Esophagus muscularis mucosa (tissue), 4 donors: ENCODE measurements at regions not wholly inside any gene's neighbourhood (a gene's known extent, or its start where the extent isn't known, plus 50 kb on each side); places are given as distances from the start of the nearest gene placed in this dataset.

Experiments used
- DNase-seq: peaks from one replicate; pipeline ENCODE4 v3.0.0-alpha.2; 2017; ENCODE audit errors: extremely low spot score
- H3K27ac ChIP-seq, 4 donors: fragments of 200-600 bp; sonication (generic); replicated peaks in 1 of 4; 1 replicate in 3 of 4; 2 replicates in 1 of 4; pipeline ENCODE4 v1.5.1; 2016 to 2019; ENCODE audit warnings: mild to moderate bottlenecking in 1 of 4
- H3K27me3 ChIP-seq, 4 donors: fragments of 200-600 bp; sonication (generic); one replicate each; pipeline versions ENCODE4 v1.5.1 to v1.6.0; 2016 to 2019
- H3K36me3 ChIP-seq, 4 donors: fragments of 200-600 bp; sonication (generic); one replicate each; pipeline ENCODE4 v1.5.1; 2016 to 2019
- H3K4me1 ChIP-seq, 4 donors: fragments of 200-600 bp; sonication (generic); one replicate each; pipeline ENCODE4 v1.5.1; 2016 to 2019
- H3K4me3 ChIP-seq, 4 donors: fragments of 200-600 bp; sonication (generic); 1 replicate in 2 of 4; 2 replicates in 2 of 4; pipeline ENCODE4 v1.5.1; 2016 to 2019; ENCODE audit warnings: mild to moderate bottlenecking in 4 of 4, moderate library complexity in 1 of 4
- H3K9me3 ChIP-seq, 4 donors: fragments of 200-600 bp; sonication (generic); 1 replicate in 3 of 4; 2 replicates in 1 of 4; pipeline ENCODE4 v1.5.1; 2016 to 2019
- CTCF ChIP-seq, 3 experiments: fragments of 200-600 bp in 2 of 3; fragments of 450-650 bp in 1 of 3; sonication (generic) in 2 of 3; IDR thresholded peaks; one replicate each; pipeline ENCODE4 v1.5.1; 2017 to 2019; ENCODE audit warnings: antibody characterized with exemption in 3 of 3, mild to moderate bottlenecking in 2 of 3, moderate library complexity in 1 of 3
- EP300 ChIP-seq: sonication (generic); formaldehyde crosslinking; IDR thresholded peaks from one replicate; pipeline ENCODE4 v1.6.1; 2017; ENCODE audit warnings: antibody characterized with exemption
- POLR2A ChIP-seq: fragments of 450-650 bp; IDR thresholded peaks from one replicate; pipeline ENCODE4 v1.6.1; 2017; ENCODE audit warnings: antibody characterized with exemption, moderate library complexity, mild to moderate bottlenecking, low read depth
- POLR2AphosphoS5 ChIP-seq, 2 donors: sonication (generic); formaldehyde crosslinking; IDR thresholded peaks; one replicate each; pipeline ENCODE4 v1.6.1; 2017; ENCODE audit warnings: antibody characterized with exemption in 2 of 2
- WGBS: methylation state at CpG from one replicate; pipeline ENCODE4 v1.1.5; 2018; 5-methylcytosine and 5-hydroxymethylcytosine counted together
- intact Hi-C: fragments of 100-400 bp; cut with DNase I; formaldehyde crosslinking; loops from one replicate; pipeline ENCODE4 v1.15.1; 2023

DNA sequence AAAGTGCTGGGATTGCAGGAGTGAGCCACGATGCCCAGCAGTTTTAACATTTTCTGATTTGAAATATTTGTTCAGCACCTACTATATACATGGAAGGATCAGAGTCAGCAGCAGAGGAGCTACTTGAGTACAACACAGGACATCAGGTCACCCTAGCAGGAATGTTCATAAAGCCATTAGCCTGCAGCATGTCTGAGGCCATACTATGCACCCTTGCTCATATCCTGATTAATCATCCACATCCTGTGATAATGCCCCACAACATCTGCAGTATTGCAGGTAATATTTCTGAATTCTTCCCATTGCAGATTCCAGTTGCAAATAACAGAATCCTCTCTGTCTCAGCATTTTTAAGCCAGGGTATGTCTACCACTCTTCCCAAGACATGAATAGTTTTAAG, 135.5 kb upstream of the PRNP start:
- Histone ChIP-seq H3K27me3 (no peaks in the 10 kb centered on the region), H3K27ac (no peak overlapping the region), H3K4me1 (no peaks in the 10 kb centered on the region), H3K4me3 (no peak overlapping the region), H3K36me3 (no peaks in the 10 kb centered on the region), H3K9me3 (peaks cover 0 to 5% (median 0%) of the 10 kb centered on the region in 4 donors)
- 79% methylated on average over 1 of the region's 1 CpG for WGBS
- DNase-seq: no peak
- intact Hi-C loops: no loop called here
- TF ChIP-seq POLR2AphosphoS5 (IDR thresholded peaks at IDR 0.05) (no peak), CTCF (IDR thresholded peaks at IDR 0.05) (no peak), POLR2A (no peak)

DNA sequence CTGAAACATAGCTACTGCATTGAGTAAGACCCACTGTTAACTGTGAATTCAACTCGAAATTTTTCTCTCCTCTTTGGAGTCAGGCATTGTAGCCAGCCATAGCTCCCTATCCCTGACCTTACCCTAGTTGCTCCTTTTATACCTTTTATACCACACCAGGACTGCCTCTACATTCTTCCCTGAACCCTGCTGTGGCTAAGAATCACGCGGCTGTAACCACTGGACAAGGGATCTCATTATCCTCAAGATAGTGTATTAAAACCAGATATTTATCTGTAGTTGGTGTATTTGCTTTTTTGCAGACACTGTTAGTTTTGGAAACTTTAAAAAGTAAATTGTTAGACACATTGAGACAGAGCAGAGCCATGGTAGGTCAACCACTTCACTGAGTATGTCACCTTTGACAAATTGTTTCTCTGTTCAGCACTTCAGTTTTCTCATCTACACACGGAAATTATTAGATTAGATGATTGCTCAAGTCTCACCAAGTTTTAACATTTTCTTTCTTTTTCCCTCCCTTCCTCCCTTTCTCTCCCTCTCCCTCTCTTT, 136.5 kb upstream of the PRNP start:
- DNase-seq: no peak
- Histone ChIP-seq H3K4me1 (no peaks in the 10 kb centered on the region), H3K36me3 (no peaks in the 10 kb centered on the region), H3K9me3 (peaks cover 0 to 5% (median 0%) of the 10 kb centered on the region in 4 donors), H3K27ac (no peak overlapping the region), H3K27me3 (no peaks in the 10 kb centered on the region), H3K4me3 (no peak overlapping the region)
- TF ChIP-seq POLR2A (no peak), EP300 (no peak), POLR2AphosphoS5 (IDR thresholded peaks at IDR 0.05) (no peak), CTCF (IDR thresholded peaks at IDR 0.05) (no peak)
- intact Hi-C loops: no loop called here
- 62% methylated on average over 4 of the region's 4 CpGs for WGBS

GRCh38 chr20:4548552-4548951, 137.7 kb upstream of the PRNP start:
- TF ChIP-seq POLR2A: no peak
- TF ChIP-seq POLR2AphosphoS5 (IDR thresholded peaks at IDR 0.05): no peak
- no peak for TF ChIP-seq EP300
- no peak for TF ChIP-seq CTCF (IDR thresholded peaks at IDR 0.05)
- intact Hi-C loops: no loop called here
- DNase-seq: no peak
- no peaks in the 10 kb centered on the region for H3K27me3 ChIP-seq
- H3K4me1 ChIP-seq: no peaks in the 10 kb centered on the region
- no peak overlapping the region for H3K4me3 ChIP-seq
- peaks cover 0 to 5% (median 0%) of the 10 kb centered on the region in 4 donors for H3K9me3 ChIP-seq
- H3K36me3 ChIP-seq: no peaks in the 10 kb centered on the region
- no peak overlapping the region for H3K27ac ChIP-seq
- 100% methylated on average over 1 of the region's 2 CpGs for WGBS

GRCh38 chr20:4546786-4547185, 139.5 kb upstream of the PRNP start:
- intact Hi-C loops: no loop called here
- H3K4me3 ChIP-seq: no peak overlapping the region
- H3K36me3 ChIP-seq: no peaks in the 10 kb centered on the region
- WGBS: 79% methylated on average over 2 of the region's 2 CpGs
- no peaks in the 10 kb centered on the region for H3K27me3 ChIP-seq
- H3K9me3 ChIP-seq: peaks cover 0 to 5% (median 0%) of the 10 kb centered on the region in 4 donors
- TF ChIP-seq CTCF (IDR thresholded peaks at IDR 0.05) (no peak), EP300 (no peak), POLR2AphosphoS5 (IDR thresholded peaks at IDR 0.05) (no peak), POLR2A (no peak)
- H3K4me1 ChIP-seq: no peaks in the 10 kb centered on the region
- H3K27ac ChIP-seq: no peak overlapping the region
- DNase-seq: no peak

GRCh38 chr20:4546342-4546741, 139.9 kb upstream of the PRNP start:
- H3K4me1 ChIP-seq: no peaks in the 10 kb centered on the region
- intact Hi-C loops: no loop called here
- no peak overlapping the region for H3K4me3 ChIP-seq
- 65% methylated on average over 1 of the region's 1 CpG for WGBS
- no peaks in the 10 kb centered on the region for H3K27me3 ChIP-seq
- no peak overlapping the region for H3K27ac ChIP-seq
- no peaks in the 10 kb centered on the region for H3K36me3 ChIP-seq
- peaks cover 0 to 5% (median 0%) of the 10 kb centered on the region in 4 donors for H3K9me3 ChIP-seq
- TF ChIP-seq POLR2AphosphoS5 (IDR thresholded peaks at IDR 0.05): no peak
- no peak for TF ChIP-seq POLR2A
- TF ChIP-seq CTCF (IDR thresholded peaks at IDR 0.05): no peak
- TF ChIP-seq EP300: no peak
- no peak for DNase-seq
